GM21825 (cell line): ENCODE measurements at regions not wholly inside any gene's neighbourhood (a gene's known extent, or its start where the extent isn't known, plus 50 kb on each side); places are given as distances from the start of the nearest gene placed in this dataset.

Experiments used
- ATAC-seq: cut with Tn5 transposase; IDR thresholded peaks from one replicate; pipeline ENCODE4 v1.9.1; 2021; ENCODE audit warnings: mild to moderate bottlenecking, moderate library complexity; ENCODE audit not compliant: unreplicated experiment

DNA sequence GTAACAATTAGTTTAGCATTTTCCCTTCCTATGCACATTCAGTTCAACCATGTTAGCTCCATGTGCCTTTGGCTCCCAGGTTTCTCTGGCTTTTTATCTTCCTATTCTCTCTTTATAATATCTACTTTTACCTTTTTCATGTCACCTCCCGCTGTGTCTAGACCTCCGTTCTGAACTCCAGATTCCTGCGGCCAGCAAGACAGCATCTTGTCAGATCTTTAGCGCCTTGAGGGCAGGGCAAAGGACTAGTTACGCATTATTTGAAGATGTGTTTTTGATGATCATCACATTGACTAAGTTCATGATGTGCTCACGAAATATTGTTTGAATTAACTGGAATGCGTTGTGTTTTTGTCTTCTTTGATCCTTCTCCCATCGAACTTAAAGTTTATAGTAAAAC is 1126.8 kb downstream of the CDH11 start:
- no peak for ATAC-seq

DNA sequence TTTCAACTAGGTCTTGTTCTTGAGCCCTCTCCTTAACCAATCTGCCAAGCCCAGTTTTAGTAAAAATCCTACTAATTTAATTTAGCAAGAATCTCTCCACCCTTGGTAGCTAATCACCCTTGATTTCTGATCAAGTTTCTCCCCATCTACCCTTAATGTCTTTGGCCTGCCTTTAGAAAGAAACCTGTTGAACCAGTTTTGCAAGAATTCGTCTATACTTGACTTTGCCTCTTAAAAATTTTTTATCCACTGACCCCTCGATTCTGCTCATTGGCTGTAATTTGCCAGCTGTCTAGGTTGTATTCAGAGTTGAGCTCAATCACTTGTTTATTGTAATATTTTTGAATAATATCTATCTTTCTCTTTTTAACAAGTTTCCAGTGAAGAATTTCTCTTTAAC is 1138.5 kb downstream of the CDH11 start:
- ATAC-seq, result no peak

DNA sequence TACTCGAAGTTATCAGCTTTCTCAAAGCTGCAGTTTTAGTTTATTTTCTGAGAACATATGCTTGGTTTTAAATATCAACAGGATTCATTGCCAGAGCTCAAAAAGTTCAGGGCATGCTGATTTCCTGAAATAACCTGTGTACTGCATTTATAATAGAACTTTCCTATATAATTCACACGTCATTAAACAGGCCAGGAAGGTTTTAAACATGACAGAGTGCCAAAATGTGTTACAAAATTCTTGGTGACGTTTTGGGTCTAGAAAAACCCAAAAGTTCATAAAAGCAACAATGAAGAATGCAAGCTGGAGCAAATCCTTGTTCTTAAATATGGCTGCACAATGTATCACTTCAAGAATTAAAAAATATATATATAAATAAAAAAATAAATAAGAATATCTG is 1139.1 kb downstream of the CDH11 start:
- no peak for ATAC-seq

DNA sequence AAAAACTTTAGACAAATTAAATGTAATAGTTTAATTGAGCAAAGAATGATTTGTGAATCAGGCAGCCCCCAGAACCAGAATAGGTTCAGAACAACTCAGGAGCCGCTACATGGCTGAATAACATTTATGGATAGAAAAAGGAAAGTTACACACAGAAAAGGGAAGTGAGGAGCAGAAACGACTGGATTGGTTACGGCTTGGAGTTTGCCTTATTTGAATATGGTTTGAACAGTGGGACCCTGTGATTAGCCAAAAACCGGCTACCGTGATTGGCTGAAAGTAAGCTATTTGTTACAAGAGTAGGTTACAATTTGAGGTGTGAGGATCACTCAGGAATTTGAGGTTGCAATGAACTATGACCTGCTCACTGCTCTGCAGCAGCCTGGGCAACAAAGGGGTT is 1139.8 kb downstream of the CDH11 start:
- no peak for ATAC-seq

DNA sequence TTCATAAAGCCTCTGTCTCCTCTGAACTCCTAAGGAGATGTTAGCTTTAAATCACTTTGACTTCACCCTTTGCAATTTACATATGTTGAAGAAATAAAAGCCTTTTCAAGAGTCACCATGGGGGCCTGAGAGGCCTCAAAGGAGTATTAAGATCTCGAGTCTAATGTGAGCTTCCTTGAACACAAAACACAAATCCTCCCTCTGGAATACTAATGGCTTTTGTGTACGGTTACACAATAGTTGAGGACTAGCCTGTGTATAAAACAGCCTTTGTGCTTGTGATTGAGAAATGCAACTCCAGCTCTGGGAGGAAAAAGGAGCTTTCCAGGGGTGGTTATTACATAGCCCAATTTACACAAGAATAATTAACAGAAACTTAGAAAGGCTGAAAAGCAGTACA is 1140.2 kb downstream of the CDH11 start:
- no peak for ATAC-seq

DNA sequence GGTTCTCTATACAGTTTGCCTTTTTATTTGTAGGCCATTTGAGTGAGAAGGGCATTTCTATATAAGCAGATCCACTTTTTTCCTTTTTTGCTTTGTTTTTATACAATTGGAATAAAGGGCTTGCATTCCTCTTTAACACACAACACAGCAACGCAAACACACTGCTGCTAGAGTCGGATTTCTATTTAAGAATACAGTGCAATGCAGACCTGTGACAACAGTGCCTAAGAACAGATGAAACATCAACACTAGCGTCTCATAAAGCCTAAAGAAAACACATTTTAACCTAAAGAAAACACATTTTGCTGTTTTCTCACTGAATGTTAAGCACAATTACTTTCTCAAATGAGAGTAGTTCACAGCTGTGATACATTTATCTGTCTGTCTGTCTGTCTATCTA is 1141.1 kb downstream of the CDH11 start:
- ATAC-seq, result no peak

DNA sequence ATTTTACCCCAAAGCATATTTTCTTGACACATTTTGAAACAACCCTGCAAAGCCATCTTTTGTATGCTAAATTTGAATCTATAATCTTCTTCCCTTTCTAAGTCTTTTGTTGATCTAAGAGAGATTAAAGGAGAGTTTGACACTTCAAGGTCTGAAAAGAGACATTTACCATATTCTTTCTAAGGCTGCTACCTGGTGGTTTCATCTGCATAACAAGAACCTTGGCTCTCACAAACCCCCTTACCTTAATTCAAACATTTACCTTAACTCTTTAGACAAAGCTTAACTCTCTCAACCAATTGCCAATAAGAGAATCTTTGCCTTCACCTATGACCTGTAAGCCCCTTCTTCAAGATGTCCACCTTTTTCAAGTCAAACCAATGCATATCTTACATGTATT is 1143.6 kb downstream of the CDH11 start:
- ATAC-seq, result no peak

DNA sequence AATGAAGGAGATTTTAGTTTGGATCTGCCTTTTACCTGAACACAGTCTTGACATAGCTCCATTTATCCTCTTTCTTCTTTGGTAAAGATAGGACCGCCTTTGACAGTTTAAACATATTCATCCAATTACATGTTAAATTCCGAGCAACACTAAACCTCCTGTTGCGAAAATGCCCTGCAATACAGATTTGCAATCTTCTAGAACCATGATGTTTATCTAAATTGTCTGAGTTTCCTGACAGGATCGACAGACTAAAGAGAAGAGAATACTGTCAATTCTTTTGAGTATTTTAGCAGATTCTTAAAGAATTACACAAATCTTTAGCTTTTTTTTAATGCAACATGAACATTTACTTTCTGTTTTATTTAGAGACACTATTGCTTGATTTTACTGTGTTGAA is 1145.5 kb downstream of the CDH11 start:
- no peak for ATAC-seq

DNA sequence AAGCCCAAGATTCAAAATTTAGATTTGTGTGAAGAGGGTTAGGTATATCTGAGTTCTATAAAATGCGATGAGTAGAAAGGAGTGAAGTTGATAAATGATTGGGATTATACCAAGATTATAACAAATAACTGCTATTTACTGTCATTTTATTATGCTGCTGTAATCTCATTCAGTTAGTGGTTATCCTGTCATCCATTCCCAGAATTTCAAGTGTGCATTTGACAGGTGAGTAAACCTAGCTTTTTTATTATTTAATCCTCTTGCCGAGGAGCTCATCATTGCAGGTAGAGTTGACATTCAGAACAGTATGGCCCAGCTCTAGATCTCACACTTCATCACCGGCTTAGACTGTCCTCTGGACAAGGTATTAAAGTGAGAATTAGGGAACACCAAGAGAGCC is 1146.2 kb downstream of the CDH11 start:
- no peak for ATAC-seq

DNA sequence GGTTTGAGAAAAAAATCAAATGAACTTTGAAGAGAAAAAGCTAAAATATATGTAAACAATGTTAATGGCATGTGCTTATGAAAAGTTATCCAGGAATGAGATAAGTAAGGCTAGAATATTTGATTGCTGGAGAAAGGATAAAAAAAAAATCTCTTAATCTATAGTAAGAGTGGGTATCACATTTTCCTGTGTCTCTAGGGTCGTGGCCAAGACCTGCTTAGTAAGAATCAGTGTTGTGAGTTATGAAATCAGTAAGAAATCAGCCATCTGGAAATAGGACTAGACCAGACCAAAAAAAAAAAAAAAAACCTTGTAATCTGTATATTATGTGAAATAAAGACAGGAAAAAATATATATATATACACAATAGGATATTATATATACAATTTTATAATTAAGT is 1153.9 kb downstream of the CDH11 start:
- no peak for ATAC-seq

DNA sequence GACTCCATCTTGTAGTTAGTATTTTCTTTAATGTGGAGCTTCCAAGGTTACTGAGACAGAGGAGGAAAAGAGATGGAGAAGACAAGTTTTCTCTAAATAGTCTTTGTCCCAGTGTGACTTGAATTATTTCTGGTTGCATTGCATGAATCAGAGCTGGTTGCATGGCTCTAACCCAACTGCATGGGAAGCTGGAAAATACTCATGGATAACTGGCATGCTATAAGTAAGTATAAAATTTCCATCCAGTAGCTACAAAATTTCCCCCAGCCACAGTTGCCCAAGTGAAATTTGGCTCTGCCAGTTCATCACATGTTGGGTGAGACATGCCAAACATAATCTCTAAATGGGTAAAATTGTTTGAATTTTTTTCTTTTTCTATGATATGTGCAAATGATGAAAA is 1161.5 kb downstream of the CDH11 start:
- no peak for ATAC-seq

DNA sequence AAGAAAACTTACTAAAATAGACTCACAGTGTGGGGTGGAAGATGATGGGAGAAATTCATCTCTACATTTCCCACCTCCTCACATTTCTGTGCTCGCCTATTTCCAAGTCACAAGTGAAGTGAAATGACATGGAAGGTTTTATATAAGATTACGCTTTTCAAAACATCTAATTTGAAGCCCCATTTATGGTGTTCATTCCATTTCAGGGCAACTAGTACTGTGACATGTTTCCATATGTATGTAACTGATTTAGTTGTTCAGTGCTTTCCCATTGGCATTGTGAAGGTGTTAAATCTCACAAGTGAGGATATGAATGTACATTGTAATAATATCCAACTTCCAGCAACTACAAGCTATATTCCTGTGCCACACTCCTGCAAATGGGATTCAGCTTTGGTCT is 1174.8 kb downstream of the CDH11 start:
- no peak for ATAC-seq

DNA sequence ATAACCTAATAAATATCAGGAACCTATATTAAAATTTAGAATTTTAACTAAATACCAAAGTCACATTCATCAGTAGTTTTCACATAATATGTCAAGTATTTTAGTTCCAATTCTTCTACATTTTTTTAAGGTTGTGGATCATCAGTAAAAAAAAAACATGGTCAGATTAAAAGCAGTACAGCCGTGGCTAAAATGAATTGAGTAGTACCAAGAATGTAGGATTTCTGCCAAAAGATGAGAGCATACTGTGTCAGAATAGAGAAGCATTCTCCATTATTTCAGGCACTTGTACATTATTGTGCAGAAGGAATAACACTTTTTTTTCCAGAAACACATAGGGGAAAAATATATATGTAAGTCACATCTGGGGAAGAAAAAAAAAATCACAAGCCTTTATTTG is 1176.1 kb downstream of the CDH11 start:
- ATAC-seq, result no peak

DNA sequence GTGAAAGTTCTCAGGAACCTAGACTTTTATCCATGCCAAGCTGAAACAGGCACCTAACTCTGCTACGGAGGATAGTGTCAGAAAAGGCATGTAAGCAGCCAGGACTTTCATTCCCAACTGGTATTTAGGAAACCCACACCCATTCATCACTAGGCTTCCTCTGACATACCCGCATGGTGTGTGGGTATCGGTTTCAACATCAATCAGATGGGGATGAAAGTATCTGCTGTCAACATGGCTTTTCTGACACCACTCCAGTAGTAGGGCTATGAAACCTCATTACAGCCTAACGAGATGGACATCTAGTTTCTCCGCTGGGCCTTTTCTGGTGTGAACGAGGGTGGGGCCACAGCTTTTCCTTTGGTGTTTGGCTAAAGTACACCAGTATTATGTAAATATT is 1178.3 kb downstream of the CDH11 start:
- no peak for ATAC-seq

DNA sequence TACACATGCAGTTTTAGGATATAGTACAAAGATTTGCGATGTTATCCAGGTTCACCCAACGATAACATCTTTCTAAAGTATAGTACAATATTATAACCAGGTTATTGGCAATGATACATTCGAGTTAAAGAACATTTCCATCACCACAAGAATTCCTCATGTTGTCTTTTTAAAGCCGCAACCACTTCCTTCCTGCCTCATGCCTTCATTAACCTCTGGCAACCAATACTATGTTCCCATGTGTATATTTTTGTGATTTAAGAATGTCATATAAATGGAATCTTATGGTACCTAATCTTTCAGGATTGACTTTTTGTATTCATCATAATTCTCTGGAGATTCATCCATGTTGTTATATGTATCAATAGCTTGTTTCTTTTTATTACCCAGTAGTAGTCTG is 1183.2 kb downstream of the CDH11 start:
- ATAC-seq, result no peak

DNA sequence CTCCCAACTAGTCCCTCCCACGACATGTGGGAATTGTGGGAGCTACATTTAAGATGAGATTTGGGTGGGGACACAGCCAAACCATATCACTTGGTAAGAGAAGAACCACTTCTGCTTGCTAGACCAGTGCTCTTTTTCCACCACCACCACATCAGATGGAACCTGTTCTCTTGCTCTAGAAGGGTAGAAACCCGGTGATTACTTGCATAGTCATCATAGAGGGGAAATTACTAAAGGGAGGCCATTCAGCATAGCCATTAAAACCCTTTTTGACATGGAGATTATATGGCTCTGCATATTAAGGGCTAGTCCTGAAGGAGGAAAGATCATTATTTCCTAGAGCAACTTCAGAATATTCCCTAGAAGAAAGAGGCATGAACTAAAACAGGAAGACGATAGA is 1188.0 kb downstream of the CDH11 start:
- ATAC-seq, result no peak

DNA sequence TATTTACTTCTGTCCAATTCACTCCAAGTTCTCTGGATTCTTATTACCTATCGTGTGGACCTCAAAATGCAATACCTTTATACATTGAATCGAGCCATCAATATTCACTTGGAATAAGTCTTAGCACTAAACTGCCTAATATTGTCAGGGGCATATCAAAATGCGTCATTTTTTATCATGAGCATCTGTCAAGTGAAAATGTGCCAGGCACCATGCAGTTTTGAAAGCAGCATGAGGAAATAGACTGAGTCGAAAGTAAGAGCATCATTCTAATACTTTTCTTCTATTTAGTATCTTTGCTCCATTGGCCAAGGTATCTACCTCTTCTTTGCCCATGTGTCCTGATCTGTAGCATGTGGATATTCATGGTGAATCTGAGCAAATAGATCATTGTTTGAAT is 1193.4 kb downstream of the CDH11 start:
- ATAC-seq, result no peak

DNA sequence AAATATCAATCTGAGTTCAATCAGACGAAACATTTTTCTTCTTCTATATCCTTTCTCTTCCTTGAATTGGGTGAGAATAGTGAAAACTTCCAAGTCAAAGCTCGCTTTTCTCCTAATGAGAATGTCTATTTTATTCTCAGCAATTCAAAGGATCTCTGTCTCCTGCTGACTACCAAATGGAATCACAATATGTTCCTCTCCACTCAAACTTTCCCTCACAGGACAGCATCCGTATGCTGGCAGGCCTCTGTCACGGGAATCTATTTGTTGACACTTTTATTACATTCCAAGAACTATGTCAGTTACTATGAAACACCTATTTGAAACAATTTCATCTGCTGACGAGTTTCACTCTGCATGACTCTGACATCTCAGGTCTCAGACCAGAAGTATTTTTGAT is 1196.6 kb downstream of the CDH11 start:
- ATAC-seq, result no peak

DNA sequence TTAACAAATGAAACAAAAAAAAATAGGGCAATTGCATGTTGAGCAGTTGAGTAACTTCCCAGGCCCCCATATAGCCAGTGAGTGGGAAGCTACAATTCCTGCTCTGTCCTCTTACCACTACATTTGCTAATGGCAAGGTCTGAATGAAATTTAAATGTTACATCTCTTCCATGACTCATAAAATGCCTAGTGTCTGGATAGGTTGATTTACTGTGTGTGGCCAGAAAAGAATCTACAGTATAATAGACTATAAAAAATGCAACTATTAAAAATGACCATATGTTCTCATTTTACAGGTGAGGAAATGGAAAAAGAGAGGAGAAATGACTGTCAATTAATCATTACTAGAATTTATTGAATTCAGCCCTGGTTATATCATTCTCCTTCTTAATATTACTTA is 1199.3 kb downstream of the CDH11 start:
- no peak for ATAC-seq

DNA sequence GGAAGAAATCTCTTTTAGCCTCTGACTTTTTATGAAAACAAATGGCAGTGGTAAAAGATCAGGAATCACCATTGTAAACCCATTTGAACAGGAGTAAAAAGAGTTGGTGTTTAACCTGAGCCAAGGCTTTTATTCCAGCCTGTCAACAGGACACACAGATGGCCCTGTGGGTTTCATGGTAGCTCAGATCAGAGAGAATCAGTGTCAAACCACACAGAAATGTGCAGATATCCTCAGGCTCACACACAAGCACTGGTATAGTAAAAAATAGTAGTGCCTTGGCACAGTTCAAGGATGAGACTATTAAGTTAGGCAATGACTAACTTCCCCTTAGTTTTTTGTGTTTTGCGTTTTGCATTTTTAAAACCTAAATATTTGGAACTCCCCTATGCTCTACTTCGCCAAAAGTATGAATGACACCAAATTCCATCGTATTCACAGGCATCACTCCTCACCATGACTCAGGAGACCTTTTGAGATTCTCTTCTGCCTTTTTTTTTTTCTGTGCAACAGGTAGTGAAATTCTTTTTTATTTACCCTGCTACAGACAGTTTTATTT is 1200.0 kb downstream of the CDH11 start:
- ATAC-seq, result no peak

DNA sequence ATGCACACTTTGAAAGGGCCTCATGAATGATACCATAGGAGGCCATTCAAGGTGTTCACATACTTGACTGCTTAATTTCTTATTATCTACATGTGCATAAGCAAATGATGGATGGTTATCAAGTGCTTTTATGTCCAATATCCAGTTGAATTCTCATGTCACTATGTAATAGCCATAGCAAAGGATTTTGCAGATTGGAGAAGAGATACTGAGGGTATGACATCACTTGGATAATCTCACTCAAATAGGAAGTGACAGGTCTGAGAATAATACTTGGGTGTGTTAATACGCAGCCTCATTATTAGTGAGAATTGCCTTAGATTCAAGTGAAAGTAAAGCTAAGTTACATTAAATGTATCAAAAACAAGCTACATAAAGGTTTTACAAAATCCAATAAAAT is 1208.6 kb downstream of the CDH11 start:
- no peak for ATAC-seq

DNA sequence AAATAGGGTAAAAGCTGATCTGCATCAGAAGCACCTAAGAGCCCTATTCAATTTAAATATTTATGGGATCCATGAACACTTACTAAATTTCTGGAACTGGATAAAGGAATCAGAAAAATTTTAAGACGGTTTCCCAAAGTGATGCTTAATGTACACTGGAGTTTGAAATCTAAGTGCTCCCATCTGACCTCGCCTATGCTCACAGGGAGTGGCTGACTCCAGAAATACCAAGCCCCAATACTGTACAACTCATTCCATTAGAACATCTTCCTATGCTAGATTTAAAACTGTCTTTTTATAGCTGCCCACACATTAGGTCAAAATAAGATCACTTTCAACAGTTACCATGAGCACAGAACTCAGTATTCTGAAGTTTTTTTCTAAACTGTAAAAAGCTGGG is 1214.6 kb downstream of the CDH11 start:
- no peak for ATAC-seq

DNA sequence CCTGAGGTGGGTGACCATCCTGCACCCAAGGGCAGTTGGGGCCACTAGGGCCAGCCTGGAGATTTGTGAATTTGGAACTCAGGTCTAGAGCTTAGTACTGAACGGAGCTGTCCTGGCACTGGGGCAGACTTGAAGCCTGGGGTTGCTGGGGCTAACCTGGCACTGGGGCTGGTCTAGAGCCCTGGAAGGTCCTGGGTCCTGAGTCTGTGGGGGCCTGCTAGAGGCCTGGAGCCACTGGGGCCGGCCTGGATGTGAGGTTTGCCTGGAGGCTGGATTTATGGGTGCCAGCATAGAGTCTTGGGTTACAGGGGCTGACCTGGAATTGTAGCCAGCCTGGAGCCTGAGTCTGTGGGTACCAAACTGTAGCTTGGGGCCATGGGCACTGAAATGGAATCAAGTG is 1216.9 kb downstream of the CDH11 start:
- no peak for ATAC-seq

DNA sequence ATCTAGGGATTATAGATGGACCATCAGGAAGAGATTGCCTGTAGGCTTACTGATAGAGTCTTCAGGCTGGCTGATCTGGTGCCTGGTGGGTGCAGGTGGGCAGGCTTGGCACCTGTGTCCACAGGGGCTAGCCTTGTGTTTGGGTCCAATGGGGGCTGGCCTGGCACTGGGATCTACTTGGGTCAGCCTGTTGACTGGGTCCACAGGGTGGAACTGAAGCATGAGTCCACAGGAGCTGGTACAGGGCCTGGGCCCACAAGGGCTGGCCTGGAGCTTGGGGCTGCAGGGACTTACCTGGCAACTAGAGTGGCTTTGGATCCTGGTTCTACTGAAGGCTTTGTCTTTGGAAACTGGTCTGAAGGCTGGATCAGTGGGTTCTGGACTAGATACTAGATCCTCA is 1217.7 kb downstream of the CDH11 start:
- ATAC-seq, result no peak
